Loucy (cell line): ENCODE measurements at regions not wholly inside any gene's neighbourhood (a gene's known extent, or its start where the extent isn't known, plus 50 kb on each side); places are given as distances from the start of the nearest gene placed in this dataset.

Experiments
- EZH2phosphoT487 ChIP-seq: fragments of 200-600 bp; IDR thresholded peaks from 2 replicates; pipeline ENCODE4 v1.6.1; 2018; ENCODE audit warnings: antibody characterized with exemption, mild to moderate bottlenecking, moderate library complexity, borderline replicate concordance
- TF ChIP-seq, protein P1 (sequence below): fragments of 200-600 bp; sonication (generic); conservative IDR thresholded peaks from 2 replicates; pipeline ENCODE4 v1.5.1; 2014; ENCODE audit warnings: mild to moderate bottlenecking, antibody characterized with exemption, low read length

DNA sequence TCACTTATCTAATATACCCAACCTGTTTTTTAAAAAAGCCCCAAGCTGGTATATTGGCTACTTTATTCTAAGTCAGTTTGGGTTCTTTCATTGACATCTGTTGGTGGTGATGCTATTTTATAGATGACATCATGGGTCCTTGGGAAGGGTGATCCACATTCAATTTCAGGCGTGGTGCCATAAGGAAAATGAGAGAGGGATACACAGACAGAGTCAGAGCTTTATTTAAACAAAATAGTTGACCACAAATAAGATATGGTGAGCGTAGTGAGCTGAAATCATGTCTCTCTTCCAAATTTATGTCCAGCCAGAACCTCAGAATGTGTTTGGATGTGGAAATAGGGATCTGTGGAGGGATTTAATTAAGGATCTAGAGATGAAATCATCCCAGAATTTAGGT, 302.4 kb downstream of the MAT2B start:
- TF ChIP-seq, protein P1, sequence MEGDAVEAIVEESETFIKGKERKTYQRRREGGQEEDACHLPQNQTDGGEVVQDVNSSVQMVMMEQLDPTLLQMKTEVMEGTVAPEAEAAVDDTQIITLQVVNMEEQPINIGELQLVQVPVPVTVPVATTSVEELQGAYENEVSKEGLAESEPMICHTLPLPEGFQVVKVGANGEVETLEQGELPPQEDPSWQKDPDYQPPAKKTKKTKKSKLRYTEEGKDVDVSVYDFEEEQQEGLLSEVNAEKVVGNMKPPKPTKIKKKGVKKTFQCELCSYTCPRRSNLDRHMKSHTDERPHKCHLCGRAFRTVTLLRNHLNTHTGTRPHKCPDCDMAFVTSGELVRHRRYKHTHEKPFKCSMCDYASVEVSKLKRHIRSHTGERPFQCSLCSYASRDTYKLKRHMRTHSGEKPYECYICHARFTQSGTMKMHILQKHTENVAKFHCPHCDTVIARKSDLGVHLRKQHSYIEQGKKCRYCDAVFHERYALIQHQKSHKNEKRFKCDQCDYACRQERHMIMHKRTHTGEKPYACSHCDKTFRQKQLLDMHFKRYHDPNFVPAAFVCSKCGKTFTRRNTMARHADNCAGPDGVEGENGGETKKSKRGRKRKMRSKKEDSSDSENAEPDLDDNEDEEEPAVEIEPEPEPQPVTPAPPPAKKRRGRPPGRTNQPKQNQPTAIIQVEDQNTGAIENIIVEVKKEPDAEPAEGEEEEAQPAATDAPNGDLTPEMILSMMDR, result no peak
- no peak for TF ChIP-seq EZH2phosphoT487
